Urothelium cell line (cell line): ENCODE measurements at regions not wholly inside any gene's neighbourhood (a gene's known extent, or its start where the extent isn't known, plus 50 kb on each side); places are given as distances from the start of the nearest gene placed in this dataset.
A peak's percentile ranks its signal among the peaks of the same experiment; 100 is the strongest.
"Not testable (repeated sequence)": the region's sequence is repeated elsewhere in the genome, so short reads cannot be mapped to it uniquely, and the experiment has no call there.

Experiments used
- DNase-seq: peaks from one replicate; pipeline ENCODE4 v3.0.0; 2011; ENCODE audit warnings: low spot score, mixed read lengths
- FAIRE-seq: peaks from 2 replicates; lab custom pipeline; 2011; peaks lifted over from hg19 to GRCh38; lab: Jason Lieb, UNC

DNA sequence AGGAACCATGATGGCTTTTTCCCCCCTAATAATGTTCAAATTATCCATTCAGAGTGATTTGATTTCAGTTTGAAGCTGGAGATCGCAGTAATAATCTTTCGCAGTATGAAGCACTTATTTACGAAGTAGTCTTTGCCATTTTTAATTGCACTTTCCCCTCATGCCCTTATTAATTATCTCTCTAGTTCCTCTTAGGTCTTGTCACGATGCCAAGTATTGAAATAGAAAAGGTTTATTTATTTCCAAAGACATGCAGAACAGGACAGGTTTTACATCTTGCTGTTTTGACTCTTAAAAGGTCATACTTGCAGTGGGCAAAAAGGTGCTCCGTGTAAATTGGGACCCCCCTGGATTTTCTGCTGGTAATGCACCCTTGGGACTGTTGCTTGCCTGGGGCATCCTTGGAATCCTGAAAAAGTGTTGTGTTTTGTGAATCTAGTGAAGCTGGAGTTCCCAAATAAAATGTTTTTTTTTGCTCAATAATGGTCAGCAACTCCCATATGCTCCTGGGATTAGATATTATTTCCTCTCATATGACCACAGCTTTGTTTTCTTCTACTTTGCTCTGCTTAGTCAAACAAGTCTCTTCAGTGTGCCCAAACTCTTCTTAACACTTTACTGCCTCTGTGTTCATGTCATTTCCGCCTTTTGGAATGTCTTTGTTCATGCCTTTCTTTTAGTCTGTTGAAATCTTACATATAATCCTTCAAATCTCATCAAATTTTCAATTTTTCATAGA, 278.3 kb downstream of the TMEM38B start:
- FAIRE-seq = no peak
- no peak for DNase-seq

DNA sequence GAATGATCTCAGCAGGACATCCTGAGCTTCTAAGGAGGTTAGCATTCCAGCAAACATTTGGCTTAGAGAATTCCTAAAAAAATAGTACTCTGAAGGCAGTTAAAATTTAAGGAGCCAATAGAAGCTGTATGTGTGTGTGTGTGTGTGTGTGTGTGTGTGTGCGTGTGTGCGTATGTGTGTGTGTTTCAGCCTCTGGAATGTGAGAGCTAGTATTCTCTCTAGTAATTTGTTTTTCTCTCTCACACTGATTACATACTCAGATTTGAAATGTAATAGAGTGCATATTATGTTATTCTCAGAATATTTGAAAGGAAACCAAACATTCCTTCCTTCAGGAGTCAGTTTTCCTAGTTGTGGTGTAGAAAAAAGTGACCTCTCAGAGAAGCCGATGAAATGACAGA, 279.6 kb downstream of the TMEM38B start:
- no peak for FAIRE-seq
- no peak for DNase-seq

DNA sequence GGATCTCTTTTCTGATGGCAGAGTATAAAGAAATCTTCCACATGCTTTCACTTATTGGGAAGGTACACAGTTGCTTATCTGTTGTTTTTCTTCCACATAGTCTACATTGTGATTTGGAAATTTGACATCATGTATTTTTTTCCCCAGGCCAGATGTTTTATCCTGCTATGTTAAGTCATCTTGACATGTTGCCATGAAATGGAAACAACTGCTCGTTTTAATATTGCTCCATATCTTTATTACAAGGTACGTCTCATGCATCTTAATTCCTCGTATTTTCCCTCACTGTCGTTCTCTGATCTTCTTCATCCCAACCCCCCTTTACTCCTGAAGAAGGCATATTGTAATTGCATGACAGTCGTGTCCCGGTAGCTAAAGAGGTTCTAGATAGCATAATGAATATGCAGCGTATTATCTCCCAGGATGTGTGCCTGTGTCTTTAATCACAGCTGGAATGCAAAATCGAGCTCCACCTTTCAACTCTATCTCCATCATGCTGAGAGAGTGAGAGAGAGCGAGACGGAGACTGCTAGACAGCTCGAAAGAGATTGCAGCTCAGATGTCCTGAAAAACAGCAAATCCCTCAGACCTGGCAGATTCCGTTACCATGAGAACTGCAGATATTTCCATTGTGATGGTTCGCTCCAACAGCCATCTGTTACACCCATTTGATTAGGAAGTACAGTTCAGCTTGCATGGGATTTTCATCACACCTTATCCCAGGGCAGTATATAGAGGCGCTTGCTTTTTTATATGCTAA, 281.7 kb downstream of the TMEM38B start:
- no peak for FAIRE-seq
- DNase-seq = no peak

DNA sequence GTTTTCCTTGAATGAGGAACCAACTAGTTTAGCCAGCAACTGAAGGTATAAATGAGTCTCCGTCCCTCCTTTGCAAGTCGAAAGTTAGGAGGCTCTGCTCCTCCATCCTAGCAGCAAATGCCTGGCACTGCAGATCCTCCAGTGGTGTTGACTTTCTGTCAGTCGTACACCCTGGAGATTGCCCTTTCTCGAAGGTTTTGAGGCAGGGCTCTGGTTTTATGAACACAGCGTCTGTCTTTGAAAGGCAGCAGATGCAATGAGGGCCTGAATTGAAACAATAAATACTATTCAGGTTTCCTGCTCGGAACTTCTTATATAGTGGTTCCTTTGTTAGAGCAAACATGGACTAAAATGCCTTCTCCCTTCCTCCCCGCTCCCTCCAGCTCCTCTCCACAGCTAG, 284.0 kb downstream of the TMEM38B start:
- no peak for DNase-seq
- FAIRE-seq = no peak

DNA sequence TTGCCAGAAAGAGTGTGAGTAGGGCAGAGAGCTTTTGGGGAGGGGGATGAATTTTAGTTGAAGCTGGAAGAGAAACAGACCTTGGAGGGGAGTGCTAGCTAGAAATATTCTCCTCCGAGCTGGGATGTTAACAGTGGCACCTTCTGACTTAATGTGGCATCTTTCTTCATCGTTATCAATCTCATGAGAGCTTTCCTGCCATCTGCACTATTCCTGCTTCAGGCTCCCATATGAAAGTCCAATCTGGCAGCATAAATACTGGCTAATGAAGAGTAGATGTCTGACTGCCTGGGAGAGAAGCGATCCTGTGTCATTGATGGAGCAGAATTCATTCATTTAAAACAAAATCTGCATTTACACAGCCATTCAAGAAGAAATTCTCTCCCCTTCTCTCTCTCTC, 284.5 kb downstream of the TMEM38B start:
- DNase-seq = no peak
- no peak for FAIRE-seq

DNA sequence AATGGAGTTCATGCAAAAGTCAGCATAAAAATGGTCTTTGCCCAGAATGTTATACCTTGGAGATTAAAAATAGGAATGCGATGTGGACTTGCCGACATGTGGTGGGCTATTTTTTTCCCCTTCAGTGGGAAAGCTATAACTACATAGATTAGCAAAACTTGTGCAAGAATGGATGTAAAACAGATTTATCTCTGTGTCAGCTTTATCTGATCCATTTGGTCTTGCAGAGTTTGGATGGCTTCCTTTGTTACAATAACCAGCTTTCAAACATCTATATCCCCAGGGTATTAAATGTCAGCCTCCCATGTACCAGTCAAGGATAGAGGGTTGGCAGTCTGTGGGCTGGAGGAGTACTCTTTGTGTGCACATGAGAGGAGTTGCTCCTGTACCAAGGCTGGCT, 284.9 kb downstream of the TMEM38B start:
- DNase-seq (no peak), FAIRE-seq (no peak)

DNA sequence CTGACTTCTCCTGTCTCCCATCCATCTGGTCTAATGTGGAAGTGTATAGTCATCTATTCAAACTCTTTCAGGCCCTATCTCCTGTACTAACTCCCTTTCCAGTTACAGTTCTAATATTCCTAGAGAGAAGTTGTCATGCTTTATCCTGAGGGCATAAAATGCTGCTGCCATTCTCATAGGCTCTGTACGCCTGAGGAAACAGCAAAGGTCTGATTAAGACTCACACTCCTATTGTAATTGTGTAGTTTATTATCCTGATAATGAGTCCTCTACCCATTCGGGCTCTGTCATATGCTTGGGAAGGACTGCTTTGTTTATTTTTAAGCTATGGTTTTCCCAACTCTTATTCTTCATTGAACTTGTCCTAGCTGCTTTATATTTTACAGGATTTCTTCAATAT, 290.4 kb downstream of the TMEM38B start:
- FAIRE-seq (no peak), DNase-seq (no peak)

DNA sequence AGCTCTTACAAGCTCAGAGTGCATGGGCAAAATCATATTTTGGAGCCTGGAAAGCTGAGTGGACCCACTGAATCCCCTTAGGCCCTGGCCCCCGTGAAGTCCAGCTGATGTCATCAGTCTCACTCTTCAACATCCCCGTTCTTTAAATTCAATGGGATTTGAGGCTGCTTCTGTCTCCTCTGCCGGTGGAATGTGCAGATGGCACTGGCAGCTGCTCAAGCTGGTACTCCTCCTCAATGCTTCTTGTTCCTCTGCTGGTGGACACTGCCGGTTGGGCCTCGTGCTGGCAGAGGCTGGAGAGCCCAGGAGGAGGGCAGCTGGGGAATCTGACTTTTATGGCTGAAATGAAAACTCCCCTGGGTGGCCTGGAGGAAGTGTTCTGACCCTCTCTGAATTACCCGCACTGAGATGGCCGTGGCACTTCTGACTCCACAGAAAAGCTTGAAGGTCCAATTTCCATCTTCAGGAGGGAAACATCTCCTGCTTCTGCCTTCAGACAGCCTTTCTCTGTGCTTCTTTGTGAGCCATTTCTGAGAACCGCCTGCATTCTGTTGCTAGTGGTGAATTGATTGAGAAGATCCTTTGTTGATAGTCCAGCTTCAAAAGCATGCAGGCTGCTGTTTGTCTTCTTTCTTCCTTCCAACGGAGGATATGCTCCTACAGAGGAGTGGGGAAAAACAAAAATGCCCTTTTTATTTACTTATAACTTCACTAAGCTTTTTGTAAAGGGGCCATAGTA, 298.9 kb downstream of the TMEM38B start:
- no peak for DNase-seq
- FAIRE-seq = no peak

DNA sequence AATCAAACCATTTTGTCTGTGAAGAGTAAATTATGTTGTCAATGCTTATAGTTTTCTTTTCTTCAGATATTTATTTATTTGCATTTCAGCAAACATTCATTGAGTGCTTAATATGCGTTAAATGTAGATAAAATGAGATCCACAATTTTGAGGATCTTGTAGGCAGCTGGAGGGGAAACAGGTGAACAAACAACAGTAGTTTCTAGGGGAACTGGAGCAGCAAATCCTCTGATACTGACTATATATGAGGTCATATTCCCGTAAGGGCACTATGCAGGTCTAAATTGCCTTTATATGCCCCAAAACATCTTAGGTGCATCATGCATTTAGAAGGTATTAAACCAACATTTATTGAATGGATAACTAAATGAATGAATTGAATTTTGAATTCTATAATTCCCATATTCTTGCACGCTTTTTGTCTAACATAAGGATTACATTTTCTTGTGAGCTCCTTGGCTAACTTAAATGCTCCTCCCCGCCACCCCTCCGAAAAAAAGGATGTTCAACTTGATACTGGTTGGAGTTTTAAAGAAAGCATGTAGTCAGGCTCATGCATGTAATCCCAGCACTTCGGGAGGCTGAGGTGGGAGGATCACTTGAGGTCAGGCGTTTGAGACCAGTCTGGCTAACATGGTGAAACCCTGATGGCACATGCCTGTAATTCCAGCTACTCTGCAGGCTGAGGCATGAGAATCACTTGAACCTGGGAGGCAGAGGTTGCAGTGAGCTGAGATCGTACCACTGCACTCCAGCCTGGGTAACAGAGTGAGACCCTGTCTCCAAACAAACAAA, 299.8 kb downstream of the TMEM38B start:
- no peak for DNase-seq
- FAIRE-seq = no peak

DNA sequence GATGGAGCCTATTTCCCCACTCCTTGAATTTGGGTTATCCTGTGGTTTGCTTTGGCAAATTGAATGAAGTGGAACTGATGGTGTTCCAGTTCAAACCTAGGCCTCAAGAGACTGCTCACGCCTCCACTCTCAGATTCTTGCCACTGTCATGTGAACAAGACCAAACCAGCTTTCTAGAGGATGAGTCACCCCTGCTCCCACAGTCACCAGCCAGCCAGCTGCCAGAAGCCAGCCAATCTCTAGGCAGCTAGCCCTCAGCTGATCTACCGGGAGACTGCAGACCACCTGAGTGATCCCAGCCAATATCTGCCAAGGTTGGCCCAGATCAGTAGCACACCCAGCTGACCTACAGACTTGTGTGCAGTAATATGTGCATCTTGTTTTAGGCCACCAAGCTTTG, 300.6 kb downstream of the TMEM38B start:
- DNase-seq (peak; percentile 59), FAIRE-seq (no peak)

DNA sequence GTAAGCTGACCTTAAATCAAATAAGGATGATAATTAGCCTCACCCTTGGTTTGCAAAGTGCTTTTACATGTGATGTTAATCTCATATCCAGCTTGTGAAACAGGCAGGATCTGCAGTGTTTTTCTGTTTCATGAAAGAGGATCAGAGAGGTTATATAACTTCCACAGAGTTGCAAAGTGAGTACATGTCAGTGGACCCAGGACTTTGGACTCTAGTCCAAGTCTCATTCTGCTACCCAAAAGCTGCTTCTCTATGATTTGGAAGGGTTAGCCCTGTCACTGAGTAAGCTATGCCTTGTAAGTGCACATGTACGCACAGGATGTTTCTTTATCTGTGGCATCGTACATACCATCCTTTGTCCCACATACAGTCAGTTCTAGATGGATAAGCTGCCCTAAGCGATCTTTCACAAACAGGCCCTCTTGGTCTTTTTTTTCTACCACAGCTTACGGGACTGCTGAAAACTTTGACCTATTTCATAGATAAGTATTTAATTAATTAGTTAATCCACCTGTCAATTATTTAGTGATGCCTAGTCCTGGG, 322.9 kb downstream of the TMEM38B start:
- FAIRE-seq (no peak), DNase-seq (no peak)

DNA sequence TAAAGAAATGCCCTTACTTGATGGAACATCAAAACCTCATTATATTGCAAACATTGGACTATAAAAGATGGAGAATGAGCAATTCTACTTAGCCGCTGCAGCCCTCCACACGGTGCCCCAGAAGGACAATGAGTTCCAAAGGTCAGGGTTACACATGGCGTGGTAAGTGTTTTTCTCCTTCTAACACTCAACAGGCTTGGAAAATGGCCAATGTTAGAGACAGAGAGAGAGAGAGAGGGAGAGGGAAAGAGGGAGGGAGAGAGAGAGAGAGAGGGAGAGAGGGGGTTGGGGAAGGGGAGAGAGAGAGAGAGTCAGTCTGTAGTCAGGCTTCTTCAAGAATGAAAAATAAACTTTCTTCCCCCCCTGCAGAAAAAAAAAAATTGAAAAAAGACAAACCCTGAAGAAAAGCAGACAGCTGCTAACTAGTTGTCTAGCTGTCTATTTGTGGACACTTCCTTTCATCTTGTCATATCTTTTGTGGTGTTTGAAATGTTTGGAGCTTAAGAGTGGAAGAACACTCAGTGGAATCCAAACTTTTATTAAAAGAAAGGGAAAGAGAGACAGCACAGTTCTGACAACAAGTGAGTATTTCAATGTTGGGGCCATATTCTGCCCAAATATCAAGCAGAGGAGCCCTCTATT, 324.8 kb downstream of the TMEM38B start:
- FAIRE-seq = no peak
- DNase-seq = no peak

DNA sequence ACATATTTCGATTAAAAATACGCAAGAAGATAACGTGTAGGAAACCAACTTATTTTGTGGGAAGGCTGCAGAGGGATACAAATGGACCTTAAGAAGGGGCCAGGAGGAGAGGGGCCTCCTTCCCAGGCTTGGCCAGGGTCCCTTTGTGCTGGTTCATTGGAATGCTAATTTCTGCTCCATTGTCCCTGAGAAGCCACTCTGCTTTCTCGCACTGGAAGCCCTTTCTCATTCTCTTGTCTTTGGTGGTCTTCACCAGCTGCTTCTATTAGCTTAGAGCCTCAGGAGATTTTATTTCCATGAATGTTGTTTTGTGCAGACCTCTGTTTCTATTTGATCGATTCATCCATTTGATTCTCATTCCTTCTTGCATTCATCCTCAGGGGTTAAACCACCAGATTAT, 325.4 kb downstream of the TMEM38B start:
- DNase-seq = no peak
- FAIRE-seq = no peak

DNA sequence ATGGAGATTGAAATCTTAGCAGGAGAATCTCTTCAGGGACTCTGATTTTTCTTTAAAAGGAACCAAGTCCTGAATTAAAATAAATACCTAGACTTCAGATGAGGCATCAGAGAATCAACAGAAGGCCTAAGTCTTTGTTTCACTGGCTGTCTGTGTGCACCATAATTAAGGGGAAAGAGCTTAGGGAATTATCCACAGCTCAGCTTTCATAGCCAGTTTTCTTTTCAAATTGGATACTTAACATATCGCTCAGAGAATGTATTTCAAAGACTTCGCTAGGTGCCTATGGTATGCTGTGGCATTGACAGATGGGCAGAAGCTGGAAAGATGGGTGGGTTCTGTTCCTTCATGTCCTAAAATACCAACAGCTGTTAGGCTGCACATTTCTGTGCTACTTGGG, 325.8 kb downstream of the TMEM38B start:
- FAIRE-seq = no peak
- no peak for DNase-seq

DNA sequence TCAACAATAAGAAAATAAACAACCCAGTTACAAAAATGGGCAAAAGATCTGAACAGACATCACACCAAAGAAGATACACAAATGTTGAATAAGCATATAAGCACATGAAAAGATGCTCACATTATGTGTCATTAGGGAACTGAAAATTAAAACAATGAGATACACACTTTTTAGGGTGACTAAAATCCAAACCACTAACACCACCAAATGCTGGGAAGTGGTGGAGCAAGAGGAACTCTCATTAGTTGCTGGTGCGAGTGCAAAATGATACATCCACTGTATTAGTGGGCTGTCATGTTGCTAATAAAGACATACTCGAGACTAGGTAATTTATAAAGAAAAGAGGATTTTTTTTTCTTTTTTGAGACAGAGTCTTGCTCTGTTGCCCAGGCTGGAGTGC, 329.1 kb downstream of the TMEM38B start:
- no peak for FAIRE-seq

DNA sequence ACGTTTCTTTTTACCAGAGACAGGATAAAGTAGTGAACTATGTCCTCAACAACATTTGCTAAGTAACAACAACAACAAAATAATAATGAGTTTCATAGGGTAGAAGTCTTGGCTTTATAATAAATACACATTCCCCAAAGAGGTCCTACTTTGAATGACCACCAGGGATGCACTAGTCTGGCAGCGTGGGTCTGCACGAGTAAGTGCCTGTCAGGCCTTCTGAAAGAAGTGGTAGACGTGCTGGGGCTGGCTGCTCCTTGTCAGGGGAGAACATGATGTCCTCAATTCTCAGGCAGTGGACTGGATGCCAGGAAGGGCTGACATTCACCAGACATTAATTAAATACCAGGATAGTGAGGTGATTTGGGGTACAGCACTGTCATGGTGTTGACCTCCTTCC, 331.1 kb downstream of the TMEM38B start:
- no peak for DNase-seq

More for the DNA sequence above, 329.1 kb downstream of the TMEM38B start:
- DNase-seq = no peak

DNA sequence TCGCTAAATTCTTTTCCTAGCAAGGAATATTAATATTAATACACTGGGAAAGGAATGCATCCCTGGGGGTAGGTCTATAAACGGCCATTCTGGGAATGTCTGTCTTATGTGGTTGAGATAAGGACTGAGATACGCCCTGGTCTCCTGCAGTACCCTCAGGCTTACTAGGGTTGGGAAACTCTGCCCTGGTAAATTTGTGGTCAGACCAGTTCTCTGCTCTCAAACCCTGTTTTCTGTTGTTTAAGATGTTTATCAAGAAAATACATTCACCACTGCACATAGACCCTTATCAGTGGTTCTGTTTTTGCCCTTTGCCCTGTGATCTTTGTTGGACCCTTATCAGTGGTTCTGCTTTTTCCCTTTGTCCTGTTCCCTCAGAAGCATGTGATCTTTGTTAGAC, 335.8 kb downstream of the TMEM38B start:
- not testable (repeated sequence) for DNase-seq, FAIRE-seq

More for the DNA sequence above, 331.1 kb downstream of the TMEM38B start:
- no peak for FAIRE-seq

DNA sequence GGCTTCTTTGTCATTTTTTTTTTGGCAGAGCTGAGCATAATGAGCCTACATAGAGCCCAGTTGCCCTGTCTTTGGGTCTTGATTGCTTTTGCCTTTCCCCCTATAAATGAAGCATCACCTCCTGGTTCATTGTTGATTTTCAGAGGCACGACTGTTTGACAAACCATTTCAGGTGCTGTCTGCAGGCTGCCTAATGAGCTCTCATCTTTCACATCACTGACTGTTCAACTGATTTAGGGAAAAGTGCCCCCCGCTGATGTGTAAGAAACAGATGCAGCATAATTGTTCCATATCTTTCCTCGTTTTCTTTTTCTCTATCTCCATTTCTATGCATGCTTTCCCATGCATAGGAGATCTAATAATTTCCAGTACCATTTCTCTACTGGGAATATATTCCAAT, 338.6 kb downstream of the TMEM38B start:
- FAIRE-seq (no peak), DNase-seq (no peak)

DNA sequence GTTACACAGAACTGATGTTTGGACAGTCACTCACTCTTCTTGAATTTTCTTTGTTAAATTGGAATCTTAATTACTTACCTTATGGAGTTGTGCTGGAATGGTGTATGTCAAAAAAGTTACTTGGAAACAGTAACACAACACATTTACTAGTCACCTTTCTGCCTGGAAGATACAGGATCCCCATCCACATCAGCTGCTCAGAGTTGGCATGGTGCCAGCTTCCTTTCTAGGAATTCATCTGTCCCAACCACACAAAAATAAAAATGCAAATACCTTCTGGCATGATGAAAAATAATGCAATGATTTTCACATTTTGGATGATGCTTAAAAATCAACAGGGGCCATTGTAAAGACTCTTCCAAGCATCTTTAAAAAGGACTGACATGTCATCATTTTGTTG, 341.5 kb downstream of the TMEM38B start:
- DNase-seq = no peak
- no peak for FAIRE-seq
